ENCODE measurements at regions not wholly inside any gene's neighbourhood (a gene's known extent, or its start where the extent isn't known, plus 50 kb on each side); places are given as distances from the start of the nearest gene placed in this dataset.
"Not testable (repeated sequence)": the region's sequence is repeated elsewhere in the genome, so short reads cannot be mapped to it uniquely, and the experiment has no call there.

DNA sequence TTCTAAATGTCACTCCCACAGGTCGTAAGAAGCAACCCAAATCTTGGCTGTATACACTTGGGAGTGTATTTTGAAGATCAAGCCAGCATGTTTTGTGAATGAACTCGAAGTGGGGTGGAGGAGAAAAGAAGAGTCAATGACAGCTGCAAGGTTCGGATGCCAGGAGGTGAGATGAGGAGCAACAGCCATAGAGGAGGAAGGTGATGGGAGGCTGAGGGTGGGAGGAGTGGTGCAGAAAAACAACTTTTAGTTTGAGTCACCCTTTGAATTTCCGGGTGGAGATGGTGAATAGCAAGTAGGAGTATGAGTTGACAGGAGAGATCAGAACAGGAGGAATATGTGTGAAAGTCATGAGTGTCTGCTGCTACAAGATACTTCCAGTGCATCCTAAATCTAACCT, 153.6 kb downstream of the DIRAS2 start:
- Histone ChIP-seq H3K9me3 (ENCODE audit: control insufficient read depth, insufficient read depth, low read depth, low read length) (peaks cover 7% of the 10 kb centered on the region; the same call in 1 of the 2 replicates), H3K27me3 (ENCODE audit: control insufficient read depth, insufficient read depth, low read length) (no peaks in the 10 kb centered on the region), H3K9ac (ENCODE audit: low read length) (no peak overlapping the region), H3K4me1 (ENCODE audit: control insufficient read depth, insufficient read depth, low read length) (no peaks in the 10 kb centered on the region), H3K36me3 (ENCODE audit: control insufficient read depth, insufficient read depth, low read length) (no peaks in the 10 kb centered on the region), H3K27ac (ENCODE audit: low read depth, low read length) (no peak overlapping the region), H3K4me3 (ENCODE audit: low read depth, low read length) (no peak overlapping the region)

DNA sequence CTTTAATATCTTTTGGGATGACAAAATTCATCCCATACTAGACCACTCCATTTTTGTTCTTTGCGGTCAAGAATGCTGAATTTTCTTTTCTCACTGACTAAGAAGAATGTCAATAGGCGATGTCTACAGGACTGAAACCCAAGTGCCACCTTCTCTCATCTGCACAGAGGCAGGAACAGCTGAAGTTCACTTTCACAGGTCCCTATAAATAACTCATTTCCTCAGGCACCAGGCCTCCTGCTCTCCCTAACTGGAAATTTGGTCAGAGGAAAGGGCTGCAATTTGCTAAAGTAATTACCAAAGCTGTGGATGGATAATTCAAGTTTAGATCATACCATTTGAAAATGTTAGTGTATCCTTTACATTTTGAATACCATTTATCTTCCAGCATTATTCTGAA, 142.9 kb downstream of the DIRAS2 start:
- peaks cover 14% of the 10 kb centered on the region; the same call in 1 of the 2 replicates for H3K4me1 ChIP-seq (ENCODE audit: control insufficient read depth, insufficient read depth, low read length)
- no peaks in the 10 kb centered on the region for H3K36me3 ChIP-seq (ENCODE audit: control insufficient read depth, insufficient read depth, low read length)
- H3K27ac ChIP-seq (ENCODE audit: low read depth, low read length): no peak overlapping the region
- no peaks in the 10 kb centered on the region for H3K27me3 ChIP-seq (ENCODE audit: control insufficient read depth, insufficient read depth, low read length)
- no peak overlapping the region for H3K9ac ChIP-seq (ENCODE audit: low read length)
- no peak overlapping the region for H3K4me3 ChIP-seq (ENCODE audit: low read depth, low read length)
- 0 out of 2 replicates have a peak, but pooled peaks cover 5% of the 10 kb centered on the region for H3K9me3 ChIP-seq (ENCODE audit: control insufficient read depth, insufficient read depth, low read depth, low read length)

DNA sequence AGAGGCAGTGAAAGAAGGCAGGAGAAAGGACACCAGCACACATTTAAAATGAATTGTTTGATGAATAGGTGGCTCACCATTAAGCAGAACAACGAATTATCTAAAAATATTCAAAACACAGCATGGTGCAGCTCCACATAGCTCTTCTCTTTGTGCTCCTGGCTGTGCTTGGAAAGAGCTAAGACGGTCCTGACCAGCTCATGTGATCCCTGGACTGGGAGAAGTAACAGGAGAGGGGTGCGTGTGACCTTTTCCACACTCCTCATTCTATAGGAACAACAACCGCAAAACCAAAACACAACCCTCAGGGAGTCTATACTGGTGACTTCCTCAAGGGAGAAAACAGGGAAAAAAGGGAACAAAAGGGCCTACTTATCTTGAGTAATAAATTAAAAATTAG, 140.5 kb downstream of the DIRAS2 start:
- Histone ChIP-seq H3K27ac (ENCODE audit: low read depth, low read length) (no peak overlapping the region), H3K9ac (ENCODE audit: low read length) (no peak overlapping the region), H3K4me3 (ENCODE audit: low read depth, low read length) (no peak overlapping the region), H3K4me1 (ENCODE audit: control insufficient read depth, insufficient read depth, low read length) (peaks cover 17% of the 10 kb centered on the region; the same call in 1 of the 2 replicates), H3K36me3 (ENCODE audit: control insufficient read depth, insufficient read depth, low read length) (no peaks in the 10 kb centered on the region), H3K27me3 (ENCODE audit: control insufficient read depth, insufficient read depth, low read length) (no peaks in the 10 kb centered on the region), H3K9me3 (ENCODE audit: control insufficient read depth, insufficient read depth, low read depth, low read length) (0 out of 2 replicates have a peak, but pooled peaks cover 5% of the 10 kb centered on the region)

DNA sequence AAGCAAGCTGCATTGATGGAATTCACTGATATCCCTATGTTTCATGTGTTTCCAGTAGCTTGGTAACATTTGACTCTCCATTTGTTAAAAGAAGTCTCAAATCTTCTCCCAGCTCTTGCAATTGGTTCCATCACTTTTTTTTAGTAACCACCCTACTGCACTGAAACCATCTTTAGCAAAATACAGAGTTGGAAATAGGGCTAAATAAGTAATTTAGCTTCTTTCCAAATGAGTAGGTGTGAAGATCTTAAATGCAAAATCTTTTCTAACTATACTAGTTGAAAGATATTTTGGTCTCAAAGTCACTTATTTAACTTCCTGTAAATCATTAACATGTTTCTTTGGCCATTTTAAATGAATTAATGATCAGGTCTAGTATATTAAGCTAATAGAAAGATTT, 138.1 kb downstream of the DIRAS2 start:
- Histone ChIP-seq H3K4me3 (ENCODE audit: low read depth, low read length) (no peak overlapping the region), H3K27ac (ENCODE audit: low read depth, low read length) (no peak overlapping the region), H3K36me3 (ENCODE audit: control insufficient read depth, insufficient read depth, low read length) (no peaks in the 10 kb centered on the region), H3K9ac (ENCODE audit: low read length) (no peak overlapping the region), H3K9me3 (ENCODE audit: control insufficient read depth, insufficient read depth, low read depth, low read length) (0 out of 2 replicates have a peak, but pooled peaks cover 5% of the 10 kb centered on the region), H3K4me1 (ENCODE audit: control insufficient read depth, insufficient read depth, low read length) (peaks cover 17% of the 10 kb centered on the region; the same call in 1 of the 2 replicates), H3K27me3 (ENCODE audit: control insufficient read depth, insufficient read depth, low read length) (no peaks in the 10 kb centered on the region)

DNA sequence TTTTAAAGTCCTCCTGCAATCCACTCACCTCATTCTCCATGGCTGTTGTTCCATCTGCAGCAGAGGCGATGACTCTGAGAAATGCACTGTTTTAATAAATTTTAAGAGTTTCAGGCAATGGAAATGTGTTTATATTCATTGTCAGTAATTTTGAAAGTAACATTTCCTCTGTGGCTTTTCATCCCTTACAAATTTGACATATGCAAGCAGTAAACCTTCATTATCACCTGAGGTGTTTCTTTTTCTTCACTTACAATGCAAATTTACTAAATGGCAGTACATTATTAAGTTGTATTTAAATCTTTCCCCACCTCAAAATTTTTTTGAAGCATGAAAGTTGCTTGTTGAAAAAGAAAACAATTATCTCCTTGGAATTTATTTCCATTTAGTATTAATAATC, 136.9 kb downstream of the DIRAS2 start:
- H3K4me1 ChIP-seq (ENCODE audit: control insufficient read depth, insufficient read depth, low read length): peaks cover 17% of the 10 kb centered on the region; the same call in 1 of the 2 replicates
- no peaks in the 10 kb centered on the region for H3K27me3 ChIP-seq (ENCODE audit: control insufficient read depth, insufficient read depth, low read length)
- no peak overlapping the region for H3K27ac ChIP-seq (ENCODE audit: low read depth, low read length)
- H3K36me3 ChIP-seq (ENCODE audit: control insufficient read depth, insufficient read depth, low read length): no peaks in the 10 kb centered on the region
- H3K9ac ChIP-seq (ENCODE audit: low read length): no peak overlapping the region
- 0 out of 2 replicates have a peak, but pooled peaks cover 5% of the 10 kb centered on the region for H3K9me3 ChIP-seq (ENCODE audit: control insufficient read depth, insufficient read depth, low read depth, low read length)
- no peak overlapping the region for H3K4me3 ChIP-seq (ENCODE audit: low read depth, low read length)

DNA sequence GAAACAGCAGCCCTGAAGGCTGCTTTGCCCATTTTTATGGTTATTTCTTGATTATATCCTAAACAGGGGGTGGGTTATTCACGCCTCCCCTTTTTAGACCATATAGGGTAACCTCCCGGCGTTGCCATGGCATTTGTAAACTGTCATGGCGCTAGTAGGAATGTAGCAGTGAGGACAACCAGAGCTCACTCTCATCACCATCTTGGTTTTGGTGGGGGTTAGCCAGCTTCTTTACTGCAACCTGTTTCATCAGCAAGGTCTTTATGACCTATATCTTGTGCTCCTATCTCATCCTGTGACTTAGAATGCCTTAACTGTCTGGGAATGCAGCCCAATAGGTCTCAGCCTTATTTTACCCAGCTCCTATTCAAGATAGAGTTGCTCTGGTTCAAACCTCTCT, 136.2 kb downstream of the DIRAS2 start:
- not testable (repeated sequence) for H3K9me3 ChIP-seq (ENCODE audit: control insufficient read depth, insufficient read depth, low read depth, low read length); H3K27me3 ChIP-seq (ENCODE audit: control insufficient read depth, insufficient read depth, low read length); H3K9ac ChIP-seq (ENCODE audit: low read length); H3K27ac ChIP-seq (ENCODE audit: low read depth, low read length); H3K4me3 ChIP-seq (ENCODE audit: low read depth, low read length); H3K36me3 ChIP-seq (ENCODE audit: control insufficient read depth, insufficient read depth, low read length)
- peaks cover 14% of the 10 kb centered on the region; the same call in 1 of the 2 replicates for H3K4me1 ChIP-seq (ENCODE audit: control insufficient read depth, insufficient read depth, low read length)

DNA sequence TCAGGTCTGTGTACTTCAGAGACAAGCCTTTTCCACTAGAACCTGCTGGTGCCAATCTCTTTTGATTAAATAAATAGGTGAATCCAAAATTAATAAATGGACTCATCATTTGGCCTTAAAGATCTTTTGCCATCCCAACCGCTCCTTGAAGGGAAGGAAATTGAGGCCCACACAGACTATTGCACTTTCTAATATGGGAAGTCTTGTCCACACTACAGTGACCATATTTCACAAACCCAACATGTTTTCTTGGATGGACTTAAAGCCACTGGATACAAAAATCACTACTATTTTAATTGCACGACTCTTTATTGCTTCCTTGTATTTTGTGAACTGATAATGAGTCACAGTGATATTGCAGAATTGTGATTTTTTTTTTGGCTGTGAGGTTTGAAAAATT, 135.0 kb downstream of the DIRAS2 start:
- Histone ChIP-seq H3K4me1 (ENCODE audit: control insufficient read depth, insufficient read depth, low read length) (peaks cover 3% of the 10 kb centered on the region; the same call in 1 of the 2 replicates), H3K27ac (ENCODE audit: low read depth, low read length) (no peak overlapping the region), H3K36me3 (ENCODE audit: control insufficient read depth, insufficient read depth, low read length) (no peaks in the 10 kb centered on the region), H3K27me3 (ENCODE audit: control insufficient read depth, insufficient read depth, low read length) (no peaks in the 10 kb centered on the region), H3K9me3 (ENCODE audit: control insufficient read depth, insufficient read depth, low read depth, low read length) (0 out of 2 replicates have a peak, but pooled peaks cover 5% of the 10 kb centered on the region), H3K9ac (ENCODE audit: low read length) (no peak overlapping the region), H3K4me3 (ENCODE audit: low read depth, low read length) (no peak overlapping the region)

DNA sequence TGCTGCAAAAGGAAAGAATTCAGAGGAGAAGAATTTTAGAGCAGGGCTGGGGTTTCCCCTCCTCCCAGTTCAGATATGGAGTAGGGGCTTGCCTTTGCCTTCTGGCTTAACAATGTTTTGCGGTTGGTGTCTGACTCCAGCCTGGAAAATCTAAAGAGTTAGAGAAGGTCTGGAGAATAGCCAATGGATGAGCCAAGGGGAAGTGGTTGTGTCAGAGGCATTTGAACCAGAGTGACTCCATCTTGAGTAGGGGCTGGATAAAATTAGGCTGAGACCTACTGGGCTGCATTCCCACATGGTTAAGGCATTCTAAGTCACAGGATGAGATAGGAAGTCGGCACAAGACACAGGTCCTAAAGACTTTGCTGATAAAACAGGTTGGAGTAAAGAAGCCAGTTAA, 133.7 kb downstream of the DIRAS2 start:
- Histone ChIP-seq H3K27ac (ENCODE audit: low read depth, low read length) (no peak overlapping the region), H3K4me3 (ENCODE audit: low read depth, low read length) (no peak overlapping the region), H3K9ac (ENCODE audit: low read length) (no peak overlapping the region), H3K36me3 (ENCODE audit: control insufficient read depth, insufficient read depth, low read length) (no peaks in the 10 kb centered on the region), H3K27me3 (ENCODE audit: control insufficient read depth, insufficient read depth, low read length) (no peaks in the 10 kb centered on the region), H3K4me1 (ENCODE audit: control insufficient read depth, insufficient read depth, low read length) (peaks cover 3% of the 10 kb centered on the region; the same call in 1 of the 2 replicates), H3K9me3 (ENCODE audit: control insufficient read depth, insufficient read depth, low read depth, low read length) (no peaks in the 10 kb centered on the region)

DNA sequence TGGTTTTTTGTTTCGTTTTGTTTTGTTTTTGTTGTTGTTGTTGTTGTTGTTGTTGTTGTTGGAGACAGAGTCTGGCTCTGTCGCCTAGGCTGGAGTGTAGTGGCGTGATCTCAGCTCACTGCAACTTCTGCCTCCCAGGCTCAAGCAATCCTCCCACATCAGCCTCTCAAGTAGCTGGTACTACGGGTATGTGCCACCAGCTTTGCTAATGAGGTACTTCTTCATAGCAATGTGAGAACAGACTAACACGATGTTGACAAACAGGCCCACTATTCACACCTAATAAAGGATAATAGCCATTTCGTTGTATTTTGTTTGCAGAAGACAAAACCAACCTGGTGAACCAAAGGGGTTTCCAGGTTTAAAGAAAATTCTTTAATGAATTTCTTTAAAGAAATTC, 130.9 kb downstream of the DIRAS2 start:
- Histone ChIP-seq H3K9me3 (ENCODE audit: control insufficient read depth, insufficient read depth, low read depth, low read length) (no peaks in the 10 kb centered on the region), H3K9ac (ENCODE audit: low read length) (no peak overlapping the region), H3K4me1 (ENCODE audit: control insufficient read depth, insufficient read depth, low read length) (no peaks in the 10 kb centered on the region), H3K36me3 (ENCODE audit: control insufficient read depth, insufficient read depth, low read length) (no peaks in the 10 kb centered on the region), H3K4me3 (ENCODE audit: low read depth, low read length) (no peak overlapping the region), H3K27ac (ENCODE audit: low read depth, low read length) (no peak overlapping the region), H3K27me3 (ENCODE audit: control insufficient read depth, insufficient read depth, low read length) (no peaks in the 10 kb centered on the region)

DNA sequence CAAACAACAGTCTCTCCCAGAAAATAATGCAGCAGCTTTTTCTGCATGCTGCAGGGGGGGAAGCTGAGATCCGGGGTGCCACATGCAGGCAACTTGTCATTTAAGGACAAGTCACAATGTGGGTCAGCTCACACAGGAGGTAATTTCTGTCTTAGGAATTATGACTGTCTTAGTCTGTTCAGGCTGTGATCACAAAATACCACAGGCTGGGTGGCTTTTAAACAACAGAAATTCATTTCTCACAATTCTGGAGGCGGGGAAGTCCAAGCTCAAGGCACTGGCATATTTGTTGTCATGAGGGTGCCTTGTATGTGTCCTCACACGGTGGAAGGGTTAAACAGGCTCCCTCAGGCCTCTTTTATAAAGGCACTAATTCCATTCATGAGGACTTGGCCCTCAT, 127.7 kb downstream of the DIRAS2 start:
- Histone ChIP-seq H3K27ac (ENCODE audit: low read depth, low read length) (no peak overlapping the region), H3K4me1 (ENCODE audit: control insufficient read depth, insufficient read depth, low read length) (peaks cover 6% of the 10 kb centered on the region; the same call in 1 of the 2 replicates), H3K27me3 (ENCODE audit: control insufficient read depth, insufficient read depth, low read length) (no peaks in the 10 kb centered on the region)

DNA sequence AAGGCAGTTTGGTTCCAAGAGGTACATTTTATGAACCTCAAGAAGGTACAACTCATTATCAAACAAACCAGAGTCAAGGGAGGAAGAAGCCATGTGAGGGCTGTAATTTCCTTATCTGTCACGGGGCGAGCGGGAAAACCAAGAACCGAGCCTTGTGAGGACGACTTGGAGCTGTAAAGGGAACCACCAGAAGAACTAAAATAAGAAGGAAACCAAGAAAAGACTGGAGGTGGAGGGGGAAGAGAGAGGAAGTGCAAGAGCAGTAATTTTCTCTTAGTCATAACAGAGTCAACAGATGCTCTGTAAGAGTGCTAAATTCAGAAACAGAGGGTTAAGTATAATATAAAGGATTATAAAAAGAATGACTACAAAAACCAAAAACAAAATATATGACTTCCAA, 127.1 kb downstream of the DIRAS2 start:
- no peak overlapping the region for H3K9ac ChIP-seq (ENCODE audit: low read length)
- H3K4me3 ChIP-seq (ENCODE audit: low read depth, low read length): no peak overlapping the region
- H3K36me3 ChIP-seq (ENCODE audit: control insufficient read depth, insufficient read depth, low read length): no peaks in the 10 kb centered on the region
- H3K27me3 ChIP-seq (ENCODE audit: control insufficient read depth, insufficient read depth, low read length): no peaks in the 10 kb centered on the region
- peaks cover 6% of the 10 kb centered on the region; the same call in 1 of the 2 replicates for H3K4me1 ChIP-seq (ENCODE audit: control insufficient read depth, insufficient read depth, low read length)
- H3K9me3 ChIP-seq (ENCODE audit: control insufficient read depth, insufficient read depth, low read depth, low read length): no peaks in the 10 kb centered on the region
- no peak overlapping the region for H3K27ac ChIP-seq (ENCODE audit: low read depth, low read length)

More for the DNA sequence above, 127.7 kb downstream of the DIRAS2 start:
- Histone ChIP-seq H3K9ac (ENCODE audit: low read length) (no peak overlapping the region), H3K36me3 (ENCODE audit: control insufficient read depth, insufficient read depth, low read length) (no peaks in the 10 kb centered on the region), H3K4me3 (ENCODE audit: low read depth, low read length) (no peak overlapping the region), H3K9me3 (ENCODE audit: control insufficient read depth, insufficient read depth, low read depth, low read length) (no peaks in the 10 kb centered on the region)

Data from HUES6 (cell line).